ENCODE measurements at regions not wholly inside any gene's neighbourhood (a gene's known extent, or its start where the extent isn't known, plus 50 kb on each side); places are given as distances from the start of the nearest gene placed in this dataset.

GRCh38 chr5:158170060-158170459 is 311.1 kb upstream of the CLINT1 start:
- Histone ChIP-seq H3K36me3 (no peaks in the 10 kb centered on the region), H3K4me3 (no peak overlapping the region), H3K27ac (no peak overlapping the region), H3K4me1 (ENCODE audit: control insufficient read depth in 1 of 2, low read depth in 2 of 2) (peaks cover 0 to 2% of the 10 kb centered on the region in 2 donors), H3K27me3 (replicated peaks; ENCODE audit: insufficient read depth) (no peaks in the 10 kb centered on the region), H3K9me3 (no peaks in the 10 kb centered on the region)
- no peak for TF ChIP-seq CTCF (IDR thresholded peaks at IDR 0.05)
- ATAC-seq (ENCODE audit: insufficient number of reproducible peaks, low FRiP score, low read depth), result no peak
- DNase-seq (ENCODE audit: low spot score), result no peak

- H3K36me3 ChIP-seq, result no peaks in the 10 kb centered on the region
- no peaks in the 10 kb centered on the region for H3K4me1 ChIP-seq (ENCODE audit: control insufficient read depth in 1 of 2, low read depth in 2 of 2)
- no peaks in the 10 kb centered on the region for H3K9me3 ChIP-seq
- no peak for ATAC-seq (ENCODE audit: insufficient number of reproducible peaks, low FRiP score, low read depth)
- no peak for TF ChIP-seq CTCF (IDR thresholded peaks at IDR 0.05)
- no peak overlapping the region for H3K27ac ChIP-seq
- H3K27me3 ChIP-seq (replicated peaks; ENCODE audit: insufficient read depth), result no peaks in the 10 kb centered on the region
- H3K4me3 ChIP-seq, result no peak overlapping the region
- DNase-seq (ENCODE audit: low spot score), result no peak
Observed at GRCh38 chr5:158166424-158166823, 307.5 kb upstream of the CLINT1 start.

GRCh38 chr5:158165647-158166046 is 306.7 kb upstream of the CLINT1 start:
- no peak for TF ChIP-seq CTCF (IDR thresholded peaks at IDR 0.05)
- Histone ChIP-seq H3K27me3 (replicated peaks; ENCODE audit: insufficient read depth) (no peaks in the 10 kb centered on the region), H3K27ac (no peak overlapping the region), H3K4me3 (no peak overlapping the region), H3K36me3 (no peaks in the 10 kb centered on the region), H3K4me1 (ENCODE audit: control insufficient read depth in 1 of 2, low read depth in 2 of 2) (no peaks in the 10 kb centered on the region), H3K9me3 (no peaks in the 10 kb centered on the region)
- DNase-seq (ENCODE audit: low spot score) (no peak), ATAC-seq (ENCODE audit: insufficient number of reproducible peaks, low FRiP score, low read depth) (no peak)

- H3K27me3 ChIP-seq (replicated peaks; ENCODE audit: insufficient read depth), result no peaks in the 10 kb centered on the region
- no peak for DNase-seq (ENCODE audit: low spot score)
- ATAC-seq (ENCODE audit: insufficient number of reproducible peaks, low FRiP score, low read depth), result no peak
- TF ChIP-seq CTCF (IDR thresholded peaks at IDR 0.05), result no peak
- H3K4me1 ChIP-seq (ENCODE audit: control insufficient read depth in 1 of 2, low read depth in 2 of 2), result no peaks in the 10 kb centered on the region
- no peaks in the 10 kb centered on the region for H3K36me3 ChIP-seq
- H3K4me3 ChIP-seq, result no peak overlapping the region
- H3K9me3 ChIP-seq, result no peaks in the 10 kb centered on the region
- H3K27ac ChIP-seq, result no peak overlapping the region
Observed at GRCh38 chr5:158164296-158165047, 305.5 kb upstream of the CLINT1 start.

DNA sequence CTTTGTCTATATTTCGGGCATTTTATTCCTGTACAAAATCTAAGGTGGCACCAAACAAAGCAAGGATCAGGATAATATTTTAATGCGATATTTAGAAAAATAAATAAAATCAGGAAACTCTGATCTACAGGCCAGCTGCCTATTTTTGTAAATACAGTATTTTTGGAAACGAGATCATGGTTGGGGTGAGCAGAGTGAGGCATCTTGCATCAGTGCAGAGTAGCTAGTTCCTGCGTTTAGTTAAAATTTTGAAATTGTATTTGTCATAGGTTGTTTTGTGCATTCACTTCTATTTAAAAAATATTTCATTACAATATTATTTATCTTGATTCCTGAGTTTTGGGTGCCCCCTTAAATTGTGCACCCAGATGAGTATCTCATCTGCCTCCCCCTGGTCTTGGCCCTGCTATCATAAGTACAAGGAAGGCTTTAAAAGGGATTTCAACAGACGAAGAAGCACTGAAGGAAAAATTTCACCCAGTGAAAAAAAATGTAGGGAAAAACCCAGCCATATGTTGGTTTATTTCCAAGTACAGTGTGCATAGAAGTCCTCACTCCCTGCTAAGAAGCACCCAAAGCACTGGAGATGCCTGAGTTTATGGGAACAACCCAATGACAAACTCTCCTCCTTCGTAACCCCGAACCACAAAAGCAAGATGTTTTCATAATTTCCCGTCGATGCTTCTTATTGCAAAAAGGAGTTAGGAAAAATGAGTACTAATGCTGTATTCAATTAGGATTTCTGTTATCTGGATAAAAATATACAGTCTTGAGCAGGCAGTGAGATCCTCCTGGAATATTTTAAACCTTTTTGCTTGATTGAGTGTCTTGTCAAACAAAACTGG is 304.7 kb upstream of the CLINT1 start:
- TF ChIP-seq CTCF (IDR thresholded peaks at IDR 0.05), result no peak
- no peak for DNase-seq (ENCODE audit: low spot score)
- H3K4me1 ChIP-seq (ENCODE audit: control insufficient read depth in 1 of 2, low read depth in 2 of 2), result no peaks in the 10 kb centered on the region
- H3K27me3 ChIP-seq (replicated peaks; ENCODE audit: insufficient read depth), result no peaks in the 10 kb centered on the region
- H3K36me3 ChIP-seq, result no peaks in the 10 kb centered on the region
- H3K4me3 ChIP-seq, result no peak overlapping the region
- H3K27ac ChIP-seq, result no peak overlapping the region
- no peak for ATAC-seq (ENCODE audit: insufficient number of reproducible peaks, low FRiP score, low read depth)
- H3K9me3 ChIP-seq, result no peaks in the 10 kb centered on the region
